ENCODE measurements at regions not wholly inside any gene's neighbourhood (a gene's known extent, or its start where the extent isn't known, plus 50 kb on each side); places are given as distances from the start of the nearest gene placed in this dataset.

DNA sequence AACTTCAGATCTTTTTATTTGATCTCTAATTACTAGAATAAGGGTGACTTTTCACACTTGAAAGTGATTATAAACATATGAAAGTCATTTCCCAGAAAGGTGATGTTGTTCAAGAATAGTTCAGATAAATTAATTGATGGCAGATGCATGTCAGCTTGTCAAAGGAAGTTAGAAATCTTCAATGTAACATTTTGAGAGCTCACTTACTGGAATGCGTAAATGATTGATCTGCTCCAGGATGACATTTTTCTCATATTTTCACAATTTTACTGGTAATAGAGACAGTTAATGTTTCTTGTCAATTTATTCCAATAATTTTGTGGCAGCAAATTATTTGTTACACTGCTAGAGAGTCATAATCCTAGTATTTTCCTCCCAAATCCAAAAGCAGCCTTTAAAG, 424.2 kb downstream of the PLA2G4A start:
- Histone ChIP-seq H3K36me3 (no peaks in the 10 kb centered on the region), H3K4me3 (no peak overlapping the region), H3K9me3 (no peaks in the 10 kb centered on the region), H3K27ac (no peak overlapping the region), H3K4me1 (no peaks in the 10 kb centered on the region), H3K27me3 (no peaks in the 10 kb centered on the region)
- intact Hi-C loops (cut with DNase I) = no loop called here
- TF ChIP-seq POLR2A (IDR thresholded peaks at IDR 0.05) = no peak
- TF ChIP-seq, protein P1, sequence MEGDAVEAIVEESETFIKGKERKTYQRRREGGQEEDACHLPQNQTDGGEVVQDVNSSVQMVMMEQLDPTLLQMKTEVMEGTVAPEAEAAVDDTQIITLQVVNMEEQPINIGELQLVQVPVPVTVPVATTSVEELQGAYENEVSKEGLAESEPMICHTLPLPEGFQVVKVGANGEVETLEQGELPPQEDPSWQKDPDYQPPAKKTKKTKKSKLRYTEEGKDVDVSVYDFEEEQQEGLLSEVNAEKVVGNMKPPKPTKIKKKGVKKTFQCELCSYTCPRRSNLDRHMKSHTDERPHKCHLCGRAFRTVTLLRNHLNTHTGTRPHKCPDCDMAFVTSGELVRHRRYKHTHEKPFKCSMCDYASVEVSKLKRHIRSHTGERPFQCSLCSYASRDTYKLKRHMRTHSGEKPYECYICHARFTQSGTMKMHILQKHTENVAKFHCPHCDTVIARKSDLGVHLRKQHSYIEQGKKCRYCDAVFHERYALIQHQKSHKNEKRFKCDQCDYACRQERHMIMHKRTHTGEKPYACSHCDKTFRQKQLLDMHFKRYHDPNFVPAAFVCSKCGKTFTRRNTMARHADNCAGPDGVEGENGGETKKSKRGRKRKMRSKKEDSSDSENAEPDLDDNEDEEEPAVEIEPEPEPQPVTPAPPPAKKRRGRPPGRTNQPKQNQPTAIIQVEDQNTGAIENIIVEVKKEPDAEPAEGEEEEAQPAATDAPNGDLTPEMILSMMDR (IDR thresholded peaks at IDR 0.05) = no peak
- 94 to 100% methylated on average over 1 of the region's 1 CpG for WGBS, 2 donors
- no peak for DNase-seq

DNA sequence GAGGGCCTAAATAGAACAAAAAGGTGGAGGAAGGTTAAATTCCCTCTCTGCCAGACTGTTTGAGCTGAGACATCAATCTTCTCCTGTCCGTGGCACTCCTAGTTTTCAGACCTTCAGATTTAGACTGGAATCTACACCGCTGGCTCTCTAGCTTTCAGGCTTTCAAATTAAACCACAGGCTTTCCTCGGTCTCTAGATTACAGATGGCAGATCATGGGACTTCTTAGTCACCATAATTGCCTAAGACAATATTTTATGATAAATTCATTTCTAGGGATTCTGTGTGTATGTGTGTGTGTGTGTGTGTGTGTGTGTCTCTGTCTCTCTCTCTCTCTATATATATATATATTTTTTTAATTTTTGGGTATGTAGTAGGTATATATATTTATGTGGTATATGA, 428.7 kb downstream of the PLA2G4A start:
- Histone ChIP-seq H3K4me1 (peaks cover 0 to 18% (median 0%) of the 10 kb centered on the region in 3 donors), H3K4me3 (no peak overlapping the region), H3K36me3 (no peaks in the 10 kb centered on the region), H3K27me3 (no peaks in the 10 kb centered on the region), H3K27ac (no peak overlapping the region), H3K9me3 (no peaks in the 10 kb centered on the region)
- intact Hi-C loops (cut with DNase I) = no loop called here
- no peak for DNase-seq
- WGBS, 2 donors = 82 to 83% methylated on average over 3 of the region's 3 CpGs
- TF ChIP-seq POLR2A (IDR thresholded peaks at IDR 0.05) = no peak
- TF ChIP-seq, protein P1 (IDR thresholded peaks at IDR 0.05) = no peak

DNA sequence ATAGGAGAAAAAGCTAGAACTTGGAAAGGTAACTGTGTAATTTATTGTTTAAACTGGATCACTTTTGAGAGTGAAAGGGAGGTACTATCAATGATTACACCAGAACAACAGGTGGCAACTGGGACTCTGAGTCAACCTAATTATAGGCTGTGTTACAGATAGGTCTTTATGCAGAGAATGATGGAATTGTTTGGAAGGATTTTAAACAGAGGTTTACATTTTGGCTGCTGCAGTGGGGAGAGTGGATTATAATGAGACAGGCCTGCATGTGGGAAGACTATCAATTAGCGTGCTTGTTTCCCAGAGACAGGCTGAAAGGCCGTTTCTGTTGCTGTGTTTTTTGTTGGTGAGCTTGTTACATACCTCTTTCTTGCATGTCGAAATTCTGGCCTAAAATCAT, 432.9 kb downstream of the PLA2G4A start:
- H3K4me3 ChIP-seq = no peak overlapping the region
- H3K9me3 ChIP-seq = no peaks in the 10 kb centered on the region
- intact Hi-C loops (cut with DNase I) = no loop called here
- no peaks in the 10 kb centered on the region for H3K27me3 ChIP-seq
- peaks cover 0 to 26% (median 0%) of the 10 kb centered on the region in 3 donors for H3K4me1 ChIP-seq
- DNase-seq = no peak
- H3K36me3 ChIP-seq = no peaks in the 10 kb centered on the region
- WGBS, 2 donors = 11 to 21% methylated on average over 3 of the region's 3 CpGs
- TF ChIP-seq, protein P1 (IDR thresholded peaks at IDR 0.05) = no peak
- TF ChIP-seq POLR2A (IDR thresholded peaks at IDR 0.05) = no peak
- H3K27ac ChIP-seq = peak overlapping the region in 2 of 4 donors; percentile 4 to 5

DNA sequence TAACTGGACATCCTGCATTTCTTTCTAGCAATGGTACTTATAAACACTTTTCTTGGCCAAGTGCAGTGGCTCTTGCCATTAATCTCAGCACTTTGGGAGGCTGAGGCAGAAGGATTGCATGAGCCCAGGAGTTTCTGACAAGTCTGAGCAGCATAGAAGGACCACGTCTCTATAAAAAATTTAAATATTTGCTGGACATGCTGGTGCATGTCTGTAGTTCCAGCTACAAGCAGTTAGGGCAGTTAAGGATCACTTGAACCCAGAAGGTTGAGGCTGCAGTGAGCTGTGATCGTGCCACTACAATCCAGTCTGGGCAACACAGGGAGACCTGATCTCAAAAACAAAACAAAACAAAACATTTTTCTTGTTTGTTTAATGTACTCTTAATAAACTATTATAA, 434.0 kb downstream of the PLA2G4A start:
- intact Hi-C loops (cut with DNase I) = no loop called here
- no peaks in the 10 kb centered on the region for H3K9me3 ChIP-seq
- no peak overlapping the region for H3K27ac ChIP-seq
- TF ChIP-seq POLR2A (IDR thresholded peaks at IDR 0.05) = no peak
- TF ChIP-seq, protein P1 (IDR thresholded peaks at IDR 0.05) = no peak
- H3K4me1 ChIP-seq = peaks cover 0 to 26% (median 0%) of the 10 kb centered on the region in 3 donors
- no peaks in the 10 kb centered on the region for H3K27me3 ChIP-seq
- DNase-seq = no peak
- no peak overlapping the region for H3K4me3 ChIP-seq
- H3K36me3 ChIP-seq = no peaks in the 10 kb centered on the region
- WGBS, 2 donors = 20 to 25% methylated on average over 2 of the region's 2 CpGs

DNA sequence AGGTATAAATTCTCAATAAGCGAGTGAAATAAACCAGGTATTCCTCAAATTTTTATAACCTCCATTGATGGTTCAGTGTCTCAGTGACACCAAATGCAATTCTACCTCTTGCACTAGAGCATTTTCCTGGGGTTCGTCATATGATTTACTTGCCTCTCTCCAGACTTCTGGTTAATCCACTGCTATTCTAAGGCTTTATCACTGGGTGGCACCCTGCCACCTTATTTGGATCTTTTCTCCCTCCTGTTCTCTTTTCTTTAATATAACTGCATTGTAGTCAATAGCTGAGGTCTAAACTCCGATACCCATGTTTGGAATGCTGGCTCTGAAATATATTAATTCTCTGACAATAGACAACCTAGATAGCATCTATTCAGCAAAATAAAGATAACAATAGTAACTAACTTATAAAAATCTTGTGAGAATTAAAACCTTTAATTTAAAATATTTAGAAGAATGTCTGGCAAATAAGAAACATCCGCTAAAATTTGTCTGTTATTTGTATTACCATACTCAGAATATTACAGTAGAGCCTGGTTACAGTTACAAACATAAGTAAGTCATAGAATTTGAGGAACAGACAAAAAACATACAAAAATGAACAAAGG, 436.4 kb downstream of the PLA2G4A start:
- no peak overlapping the region for H3K27ac ChIP-seq
- intact Hi-C loops (cut with DNase I) = no loop called here
- H3K36me3 ChIP-seq = no peaks in the 10 kb centered on the region
- no peak overlapping the region for H3K4me3 ChIP-seq
- H3K4me1 ChIP-seq = peaks cover 0 to 26% (median 0%) of the 10 kb centered on the region in 3 donors
- H3K9me3 ChIP-seq = no peaks in the 10 kb centered on the region
- H3K27me3 ChIP-seq = no peaks in the 10 kb centered on the region
- TF ChIP-seq POLR2A (IDR thresholded peaks at IDR 0.05) = no peak
- TF ChIP-seq, protein P1 (IDR thresholded peaks at IDR 0.05) = peak in 3 of 6 experiments; percentile 15 to 31 (median 28)
- 39 to 45% methylated on average over 4 of the region's 4 CpGs for WGBS, 2 donors
- no peak for DNase-seq

All from esophagus squamous epithelium (tissue), 5 donors.